ENCODE measurements at regions not wholly inside any gene's neighbourhood (a gene's known extent, or its start where the extent isn't known, plus 50 kb on each side); places are given as distances from the start of the nearest gene placed in this dataset.

DNA sequence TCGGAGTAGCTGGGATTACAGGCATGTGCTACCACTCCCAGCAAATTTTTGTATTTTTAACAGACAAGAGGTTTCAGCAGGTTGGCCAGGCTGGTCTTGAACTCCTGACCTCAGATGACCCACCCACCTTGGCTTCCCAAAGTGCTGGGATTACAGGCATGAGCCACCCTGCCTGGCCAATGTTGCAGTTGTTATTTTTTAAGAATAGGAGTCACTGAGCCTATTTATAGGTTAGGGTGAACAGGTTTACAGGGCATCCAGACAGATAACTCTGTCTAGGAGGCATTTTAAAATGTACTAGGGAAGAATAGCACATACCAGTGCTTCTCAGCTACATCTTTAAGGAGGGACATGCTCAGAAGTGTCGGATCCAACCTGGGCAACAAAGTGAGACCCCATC lies 60.1 kb upstream of the BNC2 start:
- no peak for DNase-seq

DNA sequence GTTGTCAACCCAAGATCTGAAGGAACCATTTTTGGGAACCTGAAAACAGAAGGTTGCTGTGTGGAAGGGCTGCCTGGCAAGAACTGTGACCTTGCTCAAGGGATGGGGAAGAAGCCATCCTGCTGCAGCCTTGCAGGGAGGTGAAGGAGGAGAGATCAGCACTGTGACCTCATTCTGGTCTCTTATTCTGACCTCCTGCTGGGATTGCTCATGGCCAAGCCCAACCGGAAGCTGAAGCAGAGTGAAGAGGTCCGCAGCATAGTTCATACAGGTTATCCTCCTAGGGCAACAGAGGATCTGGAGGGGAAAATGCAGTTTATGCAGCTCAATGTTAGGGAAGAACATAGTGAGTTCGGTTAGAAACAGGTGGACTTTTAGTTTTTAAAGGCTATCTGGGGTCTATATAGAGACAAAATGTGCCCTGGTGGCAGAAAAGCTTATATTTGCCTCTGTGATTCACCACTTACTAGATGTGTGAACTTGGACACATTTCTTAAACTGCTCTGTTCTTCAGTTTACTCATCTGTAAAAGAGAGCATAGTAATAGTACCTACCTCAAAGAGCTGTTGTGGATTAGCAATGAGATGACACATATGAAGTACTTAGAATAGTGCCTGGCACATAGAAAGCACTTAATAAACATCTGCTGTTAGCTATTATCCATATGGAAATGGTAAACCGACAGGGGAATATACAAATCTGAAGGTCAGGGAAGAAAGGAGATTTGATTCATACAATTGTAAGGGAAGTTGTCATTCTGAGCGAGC lies 57.9 kb upstream of the BNC2 start:
- no peak for DNase-seq

DNA sequence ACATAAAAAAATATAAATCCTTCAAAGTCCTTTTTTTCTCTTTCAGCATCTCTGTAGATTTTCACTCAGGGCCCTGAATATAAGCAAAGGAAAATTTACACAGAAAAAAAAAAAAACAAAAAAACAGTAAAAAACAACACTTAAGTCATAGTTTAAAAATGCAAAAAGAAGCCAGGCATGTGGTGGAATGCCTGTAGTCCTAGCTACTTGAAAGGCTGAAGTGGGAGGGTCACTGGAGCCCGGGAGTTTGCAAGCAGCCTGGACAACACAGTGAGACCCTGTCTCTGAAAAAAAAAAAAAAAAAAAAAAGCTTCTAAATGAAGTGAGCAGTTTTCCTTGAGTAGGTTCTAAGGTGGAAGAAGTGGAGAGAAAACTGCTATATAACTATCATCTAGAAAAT lies 55.0 kb upstream of the BNC2 start:
- DNase-seq, result no peak

DNA sequence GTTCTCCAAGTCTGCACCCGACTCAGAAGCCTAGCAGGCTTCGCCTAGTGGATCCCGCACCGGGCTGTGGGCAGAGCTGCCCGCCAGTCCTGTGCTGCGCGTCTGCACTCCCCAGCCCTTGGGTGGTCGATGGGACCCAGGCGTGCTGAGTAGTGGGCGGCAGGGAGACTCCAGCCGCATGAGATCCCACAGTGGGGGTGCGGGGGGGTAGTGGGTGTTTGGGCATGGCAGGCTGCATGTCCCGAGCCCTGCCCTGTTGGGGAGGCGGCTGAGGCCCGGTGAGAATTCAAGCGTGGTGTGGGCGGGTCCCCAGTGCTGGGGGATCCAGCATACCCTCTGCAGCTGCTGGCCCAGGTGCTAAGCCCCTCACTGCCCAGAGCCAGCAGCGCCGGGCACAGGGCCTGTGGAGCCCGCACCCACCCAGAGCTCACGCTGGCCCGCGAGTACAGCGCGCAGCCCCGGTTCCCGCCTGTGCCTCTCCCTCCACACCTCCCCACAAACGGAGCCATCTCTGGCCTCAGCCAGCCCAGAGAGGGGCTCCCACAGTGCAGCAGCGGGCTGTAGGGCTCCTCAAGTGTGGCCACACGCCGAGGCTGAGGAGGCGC lies 53.9 kb upstream of the BNC2 start:
- DNase-seq, result no peak

DNA sequence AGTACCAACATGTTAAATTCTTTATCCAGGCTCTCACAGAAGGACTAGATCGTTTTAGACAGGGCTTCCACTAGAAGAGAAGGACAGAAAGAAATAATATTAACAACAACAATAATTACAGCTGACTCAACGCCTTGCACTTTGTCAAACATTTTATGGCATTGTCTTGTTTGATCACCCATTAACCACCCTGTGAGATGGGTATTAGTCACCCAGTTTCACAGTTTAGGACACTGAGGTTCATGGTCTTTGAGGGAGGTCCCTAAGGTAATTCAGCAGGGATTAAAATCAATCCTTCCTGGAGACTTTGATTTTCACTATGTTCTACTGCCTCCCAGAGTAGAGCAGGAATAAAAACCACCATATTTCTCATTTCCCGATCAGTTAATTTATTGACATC lies 51.4 kb upstream of the BNC2 start:
- no peak for DNase-seq
